HG02885 (cell line): ENCODE measurements at regions not wholly inside any gene's neighbourhood (a gene's known extent, or its start where the extent isn't known, plus 50 kb on each side); places are given as distances from the start of the nearest gene placed in this dataset.
"Not testable (repeated sequence)": the region's sequence is repeated elsewhere in the genome, so short reads cannot be mapped to it uniquely, and the experiment has no call there.

Experiments
- ATAC-seq: cut with Tn5 transposase; IDR thresholded peaks from one replicate; pipeline ENCODE4 v1.9.1; 2021; ENCODE audit warnings: mild to moderate bottlenecking; ENCODE audit not compliant: unreplicated experiment, poor library complexity

GRCh38 chr13:80000684-80001509 lies 340.0 kb downstream of the SPRY2 start:
- no peak for ATAC-seq

DNA sequence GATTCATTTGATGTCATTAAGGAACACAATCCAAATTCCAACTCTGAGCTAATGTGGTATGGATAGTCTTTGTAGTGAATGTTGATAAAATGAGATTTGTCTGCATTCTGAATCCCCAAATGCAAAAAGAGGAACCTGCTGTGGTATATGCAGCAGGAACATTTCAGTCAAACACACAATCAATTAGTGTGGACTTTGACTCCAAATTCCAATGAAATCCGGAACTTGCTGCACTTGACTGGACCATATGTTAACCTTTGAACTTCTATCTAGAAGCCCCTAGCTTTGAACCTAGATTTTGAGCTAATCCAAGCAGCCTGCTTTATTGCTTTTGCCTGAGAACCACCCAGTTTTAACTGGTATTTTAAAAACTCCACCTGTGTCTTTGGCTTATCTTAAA lies 341.3 kb downstream of the SPRY2 start:
- no peak for ATAC-seq

GRCh38 chr13:79998381-79998880 lies 342.5 kb downstream of the SPRY2 start:
- ATAC-seq = no peak

- ATAC-seq = no peak
Observed at GRCh38 chr13:79997244-79997643, 343.7 kb downstream of the SPRY2 start.

DNA sequence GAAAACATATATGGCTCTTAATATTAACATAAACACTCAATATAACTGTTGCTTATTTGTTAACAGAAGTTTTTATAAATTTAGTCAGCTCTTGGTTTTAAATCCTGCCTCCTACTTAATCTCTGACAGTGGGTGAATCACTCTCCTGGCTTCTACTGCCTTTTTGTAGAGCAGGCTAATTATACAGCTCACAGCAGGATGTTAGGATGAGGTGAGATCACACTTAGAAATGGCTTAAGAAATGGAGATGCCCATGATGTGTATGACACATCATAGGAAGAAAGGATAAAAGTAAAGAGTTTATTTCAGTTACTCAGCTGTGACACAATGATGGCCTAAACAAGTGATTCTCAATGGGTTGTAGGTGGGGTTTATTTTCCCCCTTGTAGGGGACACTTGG lies 345.6 kb downstream of the SPRY2 start:
- no peak for ATAC-seq

DNA sequence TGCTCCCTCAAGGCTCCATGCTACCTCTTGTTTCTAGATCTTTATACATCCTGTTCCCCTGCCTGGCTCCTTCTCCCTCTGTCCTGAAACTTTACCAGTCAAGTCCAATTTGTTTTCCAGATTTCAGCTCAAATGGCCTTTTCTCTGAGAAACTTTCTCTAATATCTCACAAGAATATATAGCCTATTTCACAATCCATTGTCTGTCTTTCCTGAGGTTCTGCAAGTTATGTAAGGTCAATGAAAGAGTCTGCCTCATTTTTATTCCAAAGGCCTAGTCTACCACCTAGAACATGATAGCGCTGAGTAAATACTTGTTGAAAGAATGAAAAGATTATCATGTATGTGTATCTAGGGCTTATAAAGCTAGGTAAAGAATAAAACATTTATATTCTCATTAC lies 348.8 kb downstream of the SPRY2 start:
- ATAC-seq = no peak

DNA sequence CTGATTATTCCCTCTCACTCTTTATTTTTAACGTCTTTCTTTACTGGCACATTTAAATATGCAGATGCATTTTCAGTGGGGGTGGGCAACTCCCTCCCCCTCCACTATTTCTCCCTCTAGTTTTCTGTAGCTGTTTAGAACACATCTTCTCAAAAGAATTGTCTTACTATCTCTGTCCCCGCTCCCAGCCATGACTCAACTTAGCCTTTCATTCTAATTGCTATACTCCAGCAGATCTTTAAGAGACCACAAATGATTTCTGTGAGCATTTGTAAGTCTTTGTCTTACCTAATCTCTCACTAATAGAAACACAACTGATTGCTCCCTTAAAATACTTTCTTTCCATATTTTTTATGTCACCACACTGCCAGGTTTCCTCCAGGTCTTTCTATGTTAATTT lies 350.9 kb downstream of the SPRY2 start:
- no peak for ATAC-seq

DNA sequence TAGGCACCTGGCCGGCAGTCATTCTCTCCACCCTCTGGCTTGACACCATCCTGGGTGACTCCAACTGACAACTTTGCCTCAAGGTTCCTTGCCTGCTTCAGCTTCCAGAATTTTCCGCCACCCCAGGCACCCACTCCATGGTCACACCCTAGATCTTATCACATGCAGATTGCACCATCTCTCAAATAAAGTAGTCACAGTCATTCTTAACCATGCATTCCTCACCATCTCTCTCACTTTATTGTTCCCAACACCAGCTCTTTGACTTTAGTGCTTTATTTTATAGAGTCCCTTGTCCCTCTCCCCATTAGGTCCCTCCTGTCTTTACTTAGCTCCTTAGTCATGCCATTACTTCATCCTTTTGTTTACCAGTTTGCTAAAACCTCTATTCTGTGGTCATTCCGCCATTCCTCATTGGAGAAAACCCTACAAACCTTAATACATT lies 351.7 kb downstream of the SPRY2 start:
- ATAC-seq = no peak

DNA sequence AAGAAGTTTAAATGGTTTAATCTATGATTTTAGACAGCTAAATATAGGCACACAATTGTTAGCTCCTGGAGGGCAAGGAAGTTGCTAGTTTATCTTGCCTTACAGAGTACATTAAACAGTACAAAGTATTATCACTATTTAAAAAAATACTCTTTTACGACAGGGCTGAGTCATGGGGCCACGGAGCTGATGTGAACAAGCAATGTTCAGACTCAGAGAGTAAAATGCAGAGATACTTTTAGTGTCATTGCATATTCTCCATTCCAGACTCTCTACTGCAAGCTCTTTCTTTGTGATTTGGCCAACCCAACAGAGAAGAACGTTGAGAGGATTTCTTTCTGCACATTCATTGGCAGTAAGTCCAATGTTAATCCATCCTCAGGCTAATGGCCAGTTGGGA lies 352.4 kb downstream of the SPRY2 start:
- ATAC-seq = no peak

DNA sequence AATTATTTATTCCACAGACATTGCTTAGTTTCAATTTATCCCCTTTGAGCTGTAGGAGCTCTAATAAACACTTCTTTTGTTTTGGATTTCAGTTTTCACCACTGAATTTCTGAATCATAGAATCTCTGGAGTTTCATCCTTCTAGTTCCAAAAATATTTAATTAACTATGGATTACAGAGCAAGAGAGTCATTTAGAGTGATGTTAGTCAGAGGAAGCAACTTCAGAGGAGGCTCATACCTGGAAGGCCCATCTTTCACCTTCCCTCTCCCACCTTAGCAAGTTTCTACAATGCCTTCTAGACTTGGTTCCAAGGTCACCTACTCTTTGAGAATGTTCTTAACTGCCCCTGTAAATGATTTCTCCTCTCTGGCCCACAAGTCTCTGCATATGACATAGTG lies 353.2 kb downstream of the SPRY2 start:
- no peak for ATAC-seq

DNA sequence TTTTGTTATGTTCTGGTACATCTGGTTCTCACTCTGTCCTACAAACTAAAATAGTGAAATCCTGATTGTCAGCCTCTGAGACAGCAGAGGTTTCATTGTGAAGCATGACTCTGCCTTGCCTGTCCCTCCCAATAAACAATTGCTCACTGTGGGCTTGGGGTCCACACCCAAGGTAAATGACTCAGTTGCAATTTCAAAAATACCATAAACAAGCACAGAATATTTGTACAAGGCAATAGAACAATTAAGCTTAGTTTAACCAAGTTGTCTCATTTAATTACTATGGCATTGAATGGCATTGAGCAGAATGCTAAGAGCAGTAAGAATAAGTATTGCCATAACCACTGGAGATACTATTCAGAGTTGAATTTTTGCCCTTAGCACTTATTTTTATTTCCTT lies 353.6 kb downstream of the SPRY2 start:
- ATAC-seq = no peak

DNA sequence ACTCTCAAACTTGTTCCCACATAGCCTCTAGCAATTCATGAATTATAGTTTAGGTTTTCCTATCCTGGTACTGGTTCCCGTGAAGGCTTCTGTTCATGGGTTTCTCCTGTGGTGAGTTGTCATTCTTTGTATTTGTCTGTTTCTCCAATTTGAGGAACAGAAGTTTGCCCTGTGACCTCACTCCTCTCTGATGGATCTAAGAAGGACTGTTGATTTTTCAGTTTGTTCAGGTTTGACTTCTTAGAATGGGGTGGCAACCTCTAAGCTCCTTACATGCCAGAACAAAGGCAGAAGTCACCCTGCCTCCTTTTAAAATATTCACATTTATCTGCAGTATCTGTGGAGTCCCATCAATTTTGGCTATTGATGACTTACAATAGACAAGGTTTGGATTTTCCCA lies 354.0 kb downstream of the SPRY2 start:
- no peak for ATAC-seq

DNA sequence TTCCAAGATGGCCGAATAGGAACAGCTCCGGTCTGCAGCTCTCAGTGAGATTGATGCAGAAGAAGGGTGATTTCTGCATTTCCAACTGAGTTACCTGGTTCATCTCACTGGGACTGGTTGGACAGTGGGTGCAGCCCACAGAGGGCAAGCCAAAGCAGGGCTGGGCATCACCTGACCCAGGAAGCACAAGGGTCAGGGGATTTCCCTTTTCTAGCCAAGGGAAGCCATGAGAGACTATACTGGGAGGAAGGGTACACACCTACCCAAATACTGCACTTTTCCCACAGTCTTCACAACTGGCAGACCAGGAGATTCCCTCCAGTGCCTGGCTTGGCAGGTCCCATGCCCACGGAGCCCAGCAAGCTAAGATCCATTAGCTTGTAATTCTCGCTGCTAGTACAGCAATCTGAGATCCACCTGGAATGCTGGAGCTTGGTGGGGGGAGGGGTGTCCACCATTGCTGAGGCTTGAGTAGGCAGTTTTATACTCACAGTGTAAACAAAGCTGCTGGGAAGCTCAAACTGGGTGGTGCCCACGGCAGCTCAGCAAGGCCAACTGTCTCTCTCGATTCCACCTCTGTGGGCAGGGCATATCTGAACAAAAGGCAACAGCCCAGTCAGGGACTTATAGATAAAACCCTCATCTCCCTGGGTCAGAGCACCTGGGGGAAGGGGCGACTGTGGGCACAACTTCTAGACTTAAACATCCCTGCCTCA lies 365.8 kb downstream of the SPRY2 start:
- not testable (repeated sequence) for ATAC-seq

DNA sequence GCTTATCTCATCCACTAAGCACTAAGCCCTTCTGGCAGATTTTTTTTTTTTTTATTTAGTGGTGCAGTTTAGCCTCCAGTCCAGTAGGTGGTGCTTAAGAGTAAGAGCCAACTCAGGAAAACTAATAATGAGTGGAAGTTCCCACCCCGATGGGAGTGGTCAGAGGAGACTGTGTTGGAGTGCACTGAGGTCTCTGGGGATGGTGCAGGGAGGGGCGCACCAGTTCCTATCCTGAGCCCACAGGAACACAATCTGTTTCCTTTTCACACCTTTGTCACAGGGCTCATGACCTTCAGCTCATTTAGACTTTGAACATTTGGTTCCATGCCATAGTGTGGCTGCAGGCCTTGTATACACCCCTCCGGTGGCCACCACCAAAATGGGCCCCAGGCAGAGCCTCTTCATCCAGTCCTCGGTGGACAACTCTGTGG lies 367.4 kb downstream of the SPRY2 start:
- peak; percentile 79 for ATAC-seq

GRCh38 chr13:79972066-79972569 lies 368.8 kb downstream of the SPRY2 start:
- no peak for ATAC-seq

DNA sequence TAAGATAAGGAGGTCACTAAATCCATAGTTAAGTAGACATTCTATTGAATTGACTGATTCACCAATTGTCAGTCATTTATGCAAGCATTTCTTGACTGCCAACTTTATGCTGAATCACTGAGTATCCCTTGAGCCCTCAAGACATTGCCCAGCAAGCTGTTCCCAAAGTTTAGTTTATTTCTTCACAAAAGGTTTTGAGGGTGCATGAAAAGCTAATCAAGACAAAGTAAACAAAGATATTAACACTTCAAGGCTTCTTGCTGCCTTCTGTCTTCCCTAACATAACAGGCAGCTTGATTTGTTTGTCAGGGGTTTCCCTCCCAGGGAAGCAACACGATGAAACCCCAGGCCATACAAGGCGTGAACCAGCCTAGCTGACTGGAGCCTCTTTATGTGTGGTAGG lies 374.4 kb downstream of the SPRY2 start:
- ATAC-seq = no peak

- ATAC-seq = no peak
Observed at GRCh38 chr13:79966059-79966458, 374.9 kb downstream of the SPRY2 start.

DNA sequence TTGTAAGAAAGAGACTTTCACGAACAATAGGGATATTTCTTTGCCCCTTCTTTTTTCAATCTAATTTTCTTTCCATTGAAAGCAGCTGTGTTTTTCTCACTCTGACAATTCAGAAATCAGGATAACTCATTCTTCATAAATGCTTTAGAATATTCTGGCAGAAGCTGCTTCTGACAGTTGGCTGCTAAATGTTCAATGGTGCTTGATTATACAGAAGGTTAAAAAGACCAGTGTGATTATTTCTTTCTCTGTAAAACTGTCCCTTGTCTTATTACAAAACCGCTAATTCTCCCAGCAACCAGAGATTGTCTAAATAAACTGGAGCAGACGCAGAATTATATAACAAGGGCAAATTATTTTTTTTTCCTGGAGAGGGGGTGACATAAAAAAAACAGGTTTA lies 394.4 kb downstream of the SPRY2 start:
- ATAC-seq = no peak

GRCh38 chr13:79943346-79944023 lies 397.4 kb downstream of the SPRY2 start:
- no peak for ATAC-seq

GRCh38 chr13:79941752-79942151 lies 399.2 kb downstream of the SPRY2 start:
- no peak for ATAC-seq

DNA sequence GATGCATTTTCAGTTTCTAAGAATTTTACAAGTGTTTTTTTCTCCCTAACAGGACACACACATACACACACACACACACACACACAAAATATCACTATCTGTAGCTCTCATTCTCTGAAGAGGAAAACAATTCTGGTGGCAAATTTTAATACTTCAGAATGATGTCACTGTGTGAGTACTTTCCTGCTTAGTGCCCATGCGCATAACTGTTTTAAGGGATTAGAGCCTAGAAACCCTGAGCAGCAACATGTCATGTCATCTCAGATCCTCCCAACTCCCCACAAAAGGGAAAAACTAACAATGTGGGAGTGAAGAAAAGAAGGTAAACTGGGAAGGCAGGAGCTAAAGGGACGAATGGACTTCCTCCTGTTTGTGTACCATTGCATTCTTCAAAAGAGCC lies 401.2 kb downstream of the SPRY2 start:
- no peak for ATAC-seq
